Transverse colon (tissue), 4 donors: ENCODE measurements at regions not wholly inside any gene's neighbourhood (a gene's known extent, or its start where the extent isn't known, plus 50 kb on each side); places are given as distances from the start of the nearest gene placed in this dataset.

Experiments
- DNase-seq: peaks from one replicate; pipeline ENCODE4 v3.0.0-alpha.2; 2019
- H3K27ac ChIP-seq, 4 donors: fragments of 200-600 bp; sonication (generic); 2 replicates each; pipeline ENCODE4 v1.5.1; 2016 to 2018; ENCODE audit warnings: inconsistent platforms in 4 of 4
- H3K27me3 ChIP-seq: fragments of 200-600 bp; sonication (generic); 2 replicates; pipeline ENCODE4 v1.5.1; 2017; ENCODE audit warnings: inconsistent platforms
- H3K36me3 ChIP-seq, 4 donors: fragments of 200-600 bp; sonication (generic); 2 replicates each; pipeline ENCODE4 v1.5.1; 2017 to 2019; ENCODE audit warnings: inconsistent platforms in 4 of 4
- H3K4me1 ChIP-seq, 4 donors: fragments of 200-600 bp; sonication (generic); 2 replicates each; pipeline ENCODE4 v1.5.1; 2017 to 2020; ENCODE audit warnings: inconsistent platforms in 4 of 4
- H3K4me3 ChIP-seq, 4 donors: fragments of 200-600 bp; sonication (generic); 1 replicate in 1 of 4; 2 replicates in 3 of 4; pipeline versions ENCODE4 v1.5.1 to v1.6.1; 2017 to 2019; ENCODE audit warnings: inconsistent platforms in 4 of 4
- H3K9me3 ChIP-seq, 2 donors: fragments of 200-600 bp; sonication (generic); 2 replicates each; pipeline ENCODE4 v1.5.1; 2017 to 2019; ENCODE audit warnings: inconsistent platforms in 2 of 2
- EP300 ChIP-seq: sonication (generic); formaldehyde crosslinking; IDR thresholded peaks from one replicate; pipeline ENCODE4 v1.6.1; 2017; ENCODE audit warnings: antibody characterized with exemption, low read depth
- POLR2A ChIP-seq: fragments of 450-650 bp; IDR thresholded peaks from one replicate; pipeline ENCODE4 v1.6.1; 2016; ENCODE audit warnings: antibody characterized with exemption, mild to moderate bottlenecking, moderate library complexity
- POLR2AphosphoS5 ChIP-seq, 3 donors: sonication (generic); formaldehyde crosslinking; IDR thresholded peaks; one replicate each; pipeline ENCODE4 v1.6.1; 2016; ENCODE audit warnings: antibody characterized with exemption in 3 of 3
- WGBS, 2 donors: methylation state at CpG; one replicate each; pipeline ENCODE4 v1.1.5; 2018; ENCODE audit warnings: low coverage in 1 of 2; 5-methylcytosine and 5-hydroxymethylcytosine counted together
- in situ Hi-C, 4 donors: fragments of 200-750 bp; cut with MboI; loops; one replicate each; pipeline versions ENCODE4 v1.15.0 to v1.15.1; 2017; ENCODE audit warnings: low sequenced_read_pairs in 3 of 4, low pct_ligation_motif_present in 1 of 4, low pct_unique_long_range_greater_than_20kb in 1 of 4
- intact Hi-C: fragments of 100-400 bp; cut with DNase I; formaldehyde crosslinking; loops from one replicate; pipeline ENCODE4 v1.15.1; 2023; ENCODE audit warnings: low total_unique reads
- TF ChIP-seq, protein P1 (sequence below), 5 experiments: fragments of 200-600 bp in 3 of 5; fragments of 450-650 bp in 2 of 5; sonication (generic) in 3 of 5; IDR thresholded peaks; 1 replicate in 2 of 5; 2 replicates in 3 of 5; pipeline ENCODE4 v1.5.1; 2016 to 2017; ENCODE audit warnings: antibody characterized with exemption in 5 of 5, inconsistent platforms in 3 of 5, mild to moderate bottlenecking in 2 of 5, moderate library complexity in 1 of 5

DNA sequence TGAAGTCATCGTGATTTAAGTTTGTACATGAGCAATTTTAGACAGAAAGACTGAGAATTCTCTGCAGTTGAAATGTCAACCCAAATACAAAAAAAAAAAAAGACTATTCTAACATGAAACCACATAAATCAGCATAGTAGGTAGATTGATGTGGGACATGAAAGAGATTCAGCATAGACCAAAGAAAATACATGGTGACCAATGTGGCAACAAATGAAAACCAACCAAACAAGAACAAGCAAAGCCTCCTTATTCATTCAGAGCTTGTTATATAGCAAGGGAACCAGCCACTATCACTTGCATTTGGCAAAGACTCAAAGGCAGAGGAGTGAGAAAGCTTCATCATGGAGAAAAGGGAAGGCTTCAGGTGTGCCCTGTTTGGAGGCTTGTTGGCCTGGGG, 144.4 kb upstream of the TMPO start:
- Histone ChIP-seq H3K27ac (no peak overlapping the region), H3K36me3 (no peaks in the 10 kb centered on the region), H3K4me1 (no peaks in the 10 kb centered on the region), H3K27me3 (no peaks in the 10 kb centered on the region), H3K4me3 (no peak overlapping the region), H3K9me3 (no peaks in the 10 kb centered on the region)
- WGBS, 2 donors: 77 to 82% methylated on average over 1 of the region's 1 CpG
- intact Hi-C loops: no loop called here
- DNase-seq: no peak
- in situ Hi-C loops: no loop called here
- TF ChIP-seq POLR2AphosphoS5 (IDR thresholded peaks at IDR 0.05) (no peak), POLR2A (no peak)

DNA sequence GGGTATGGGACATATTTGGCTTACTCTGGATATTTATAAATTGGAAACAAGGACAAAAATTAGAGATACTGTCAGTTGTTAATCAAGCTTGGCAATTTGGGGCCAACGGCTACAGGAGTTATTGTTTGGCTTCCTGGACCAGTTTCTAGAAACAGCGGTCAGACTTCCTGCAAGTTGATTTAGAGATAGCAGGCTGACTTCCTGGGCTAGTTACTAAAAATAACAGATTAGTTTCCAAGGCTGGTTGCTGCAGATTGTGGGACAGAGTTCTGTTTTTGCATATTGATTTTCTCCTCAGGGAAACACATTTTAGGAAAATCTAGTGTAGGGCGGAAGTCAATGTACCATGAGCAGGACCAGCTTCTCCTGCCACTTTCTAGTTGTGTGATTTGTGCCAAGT, 144.0 kb upstream of the TMPO start:
- in situ Hi-C loops (no loop called here), intact Hi-C loops (no loop called here)
- 52 to 53% methylated on average over 3 of the region's 3 CpGs for WGBS, 2 donors
- Histone ChIP-seq H3K4me3 (no peak overlapping the region), H3K9me3 (no peaks in the 10 kb centered on the region), H3K27ac (no peak overlapping the region), H3K27me3 (no peaks in the 10 kb centered on the region), H3K4me1 (no peaks in the 10 kb centered on the region), H3K36me3 (no peaks in the 10 kb centered on the region)
- DNase-seq: no peak
- TF ChIP-seq POLR2AphosphoS5 (IDR thresholded peaks at IDR 0.05) (no peak), POLR2A (no peak)

DNA sequence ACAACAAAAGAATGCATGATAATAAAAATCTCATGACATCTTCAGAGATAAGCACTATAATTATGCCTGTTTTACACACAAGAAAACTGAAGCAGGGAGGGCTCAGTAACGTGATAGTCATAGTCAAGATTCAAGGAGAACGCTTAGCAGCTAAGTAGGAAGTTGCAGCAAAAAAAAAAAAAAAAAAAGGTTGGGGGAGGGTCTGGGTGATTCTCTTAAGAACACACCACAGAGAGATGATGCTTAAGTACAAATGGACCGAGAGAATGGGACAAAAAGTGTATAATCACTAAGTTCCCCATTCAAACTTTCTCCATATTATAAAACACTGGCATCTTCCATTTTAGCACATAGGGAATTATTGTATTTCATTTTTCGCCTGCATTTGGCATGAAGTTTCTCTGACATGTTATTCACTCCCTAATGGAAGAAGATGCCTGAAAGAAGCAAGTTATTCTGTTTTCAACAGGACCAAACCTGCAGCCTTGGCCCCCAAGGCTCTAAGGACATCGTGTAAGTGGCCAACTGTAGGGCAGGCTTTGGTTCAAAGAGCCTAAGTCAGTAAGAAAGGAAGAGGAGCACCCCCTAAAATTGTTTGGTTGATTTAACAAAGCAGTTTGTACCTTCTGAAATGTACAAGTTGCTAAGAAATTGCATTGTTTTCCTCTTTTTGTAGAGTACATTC, 142.9 kb upstream of the TMPO start:
- Histone ChIP-seq H3K27me3 (no peaks in the 10 kb centered on the region), H3K4me3 (no peak overlapping the region), H3K27ac (no peak overlapping the region), H3K9me3 (no peaks in the 10 kb centered on the region), H3K36me3 (no peaks in the 10 kb centered on the region), H3K4me1 (no peaks in the 10 kb centered on the region)
- TF ChIP-seq POLR2AphosphoS5 (IDR thresholded peaks at IDR 0.05) (no peak), POLR2A (no peak), EP300 (no peak)
- TF ChIP-seq, protein P1, sequence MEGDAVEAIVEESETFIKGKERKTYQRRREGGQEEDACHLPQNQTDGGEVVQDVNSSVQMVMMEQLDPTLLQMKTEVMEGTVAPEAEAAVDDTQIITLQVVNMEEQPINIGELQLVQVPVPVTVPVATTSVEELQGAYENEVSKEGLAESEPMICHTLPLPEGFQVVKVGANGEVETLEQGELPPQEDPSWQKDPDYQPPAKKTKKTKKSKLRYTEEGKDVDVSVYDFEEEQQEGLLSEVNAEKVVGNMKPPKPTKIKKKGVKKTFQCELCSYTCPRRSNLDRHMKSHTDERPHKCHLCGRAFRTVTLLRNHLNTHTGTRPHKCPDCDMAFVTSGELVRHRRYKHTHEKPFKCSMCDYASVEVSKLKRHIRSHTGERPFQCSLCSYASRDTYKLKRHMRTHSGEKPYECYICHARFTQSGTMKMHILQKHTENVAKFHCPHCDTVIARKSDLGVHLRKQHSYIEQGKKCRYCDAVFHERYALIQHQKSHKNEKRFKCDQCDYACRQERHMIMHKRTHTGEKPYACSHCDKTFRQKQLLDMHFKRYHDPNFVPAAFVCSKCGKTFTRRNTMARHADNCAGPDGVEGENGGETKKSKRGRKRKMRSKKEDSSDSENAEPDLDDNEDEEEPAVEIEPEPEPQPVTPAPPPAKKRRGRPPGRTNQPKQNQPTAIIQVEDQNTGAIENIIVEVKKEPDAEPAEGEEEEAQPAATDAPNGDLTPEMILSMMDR (IDR thresholded peaks at IDR 0.05): no peak
- no peak for DNase-seq
- WGBS, 2 donors: 48 to 60% methylated on average over 5 of the region's 5 CpGs
- intact Hi-C loops: no loop called here
- in situ Hi-C loops: no loop called here

DNA sequence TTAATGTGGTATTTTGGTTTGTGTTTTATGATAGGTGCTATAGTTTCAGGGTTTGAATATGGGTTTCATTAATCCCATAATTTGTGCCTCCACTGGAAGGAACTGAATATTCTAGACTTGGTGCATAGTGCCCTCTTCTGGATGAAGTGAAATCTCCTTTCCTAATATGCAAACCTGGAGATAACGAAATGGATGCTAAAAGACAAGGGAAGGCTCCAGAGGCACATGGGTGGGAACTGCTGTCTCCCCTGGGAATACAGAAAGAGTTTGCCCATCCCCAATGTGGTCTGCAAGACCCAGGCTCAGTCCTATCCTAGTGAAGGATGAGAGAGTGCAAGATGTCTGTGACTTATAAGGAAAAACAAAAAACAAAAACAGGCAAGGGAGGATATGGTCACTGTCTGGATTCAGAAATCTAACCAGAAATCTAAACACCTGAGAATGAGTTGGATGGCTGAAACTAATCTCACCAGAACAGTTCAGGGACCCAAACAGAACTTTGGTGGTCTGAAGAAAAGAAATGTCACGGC, 142.3 kb upstream of the TMPO start:
- DNase-seq: no peak
- no peak overlapping the region for H3K27ac ChIP-seq
- no peak for TF ChIP-seq EP300
- TF ChIP-seq, protein P1 (IDR thresholded peaks at IDR 0.05): peak in 3 of 5 experiments; percentile 28 to 41 (median 32)
- no peak for TF ChIP-seq POLR2AphosphoS5 (IDR thresholded peaks at IDR 0.05)
- no peaks in the 10 kb centered on the region for H3K4me1 ChIP-seq
- intact Hi-C loops (no loop called here), in situ Hi-C loops (no loop called here)
- 13 to 49% methylated on average over 1 to 2 of the region's 2 CpGs for WGBS, 2 donors
- no peaks in the 10 kb centered on the region for H3K9me3 ChIP-seq
- H3K36me3 ChIP-seq: no peaks in the 10 kb centered on the region
- no peak overlapping the region for H3K4me3 ChIP-seq
- no peaks in the 10 kb centered on the region for H3K27me3 ChIP-seq

DNA sequence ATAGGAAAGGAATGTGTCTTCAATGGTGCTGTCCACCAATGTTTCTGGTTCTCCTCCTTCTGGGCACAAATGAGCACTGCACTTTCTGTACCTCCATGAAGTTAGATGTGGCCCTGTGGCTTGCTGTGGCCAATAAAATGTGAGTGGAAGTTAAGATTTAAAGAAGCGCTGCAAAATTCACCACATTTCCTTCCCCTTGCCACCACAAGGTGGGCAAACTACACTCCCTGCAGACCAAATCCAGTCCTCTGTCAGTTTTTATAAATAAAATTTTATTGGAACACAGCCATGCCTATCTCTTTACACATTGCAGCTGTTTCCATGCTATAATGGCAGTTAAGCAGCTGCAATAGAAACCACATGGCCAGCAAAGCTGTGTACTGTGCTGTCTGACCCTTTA, 141.4 kb upstream of the TMPO start:
- H3K27me3 ChIP-seq: no peaks in the 10 kb centered on the region
- intact Hi-C loops: no loop called here
- DNase-seq: no peak
- TF ChIP-seq POLR2A (no peak), POLR2AphosphoS5 (IDR thresholded peaks at IDR 0.05) (no peak), EP300 (no peak)
- TF ChIP-seq, protein P1 (IDR thresholded peaks at IDR 0.05): no peak
- WGBS, 2 donors: 50 to 52% methylated on average over 1 of the region's 1 CpG
- no peak overlapping the region for H3K4me3 ChIP-seq
- in situ Hi-C loops: no loop called here
- no peaks in the 10 kb centered on the region for H3K36me3 ChIP-seq
- no peaks in the 10 kb centered on the region for H3K4me1 ChIP-seq
- H3K27ac ChIP-seq: no peak overlapping the region
- no peaks in the 10 kb centered on the region for H3K9me3 ChIP-seq
